K562 (cell line): ENCODE measurements at regions not wholly inside any gene's neighbourhood (a gene's known extent, or its start where the extent isn't known, plus 50 kb on each side); places are given as distances from the start of the nearest gene placed in this dataset.

Experiments used
- ATAC-seq: fragments of 200-7000 bp; cut with Tn5 transposase; 3 replicates; pipeline ENCODE4 v1.9.1; 2020; ENCODE audit warnings: moderate library complexity
- BruUV-seq: library from RNA; stranded (reverse); fragments of 400-500 nt; replicated peaks from 2 replicates; lab custom pipeline; 2021; lab: Mats Ljungman, UMichigan
- CTCF ChIA-PET: fragments of 300-600 bp; formaldehyde crosslinking; extraction: SDS; loops from one replicate; lab custom pipeline; 2021; ENCODE audit warnings: low intra/inter-chr PET ratio; lab: Yijun Ruan, JAX
- POLR2A ChIA-PET: fragments of 300-600, 350-650 bp; sonication (Branson Sonifier 250); formaldehyde crosslinking; extraction: SDS; loops from one replicate; lab custom pipeline; 2021; ENCODE audit warnings: antibody characterized with exemption, inconsistent platforms; lab: Yijun Ruan, JAX
- DNase-seq, 4 experiments: peaks; one replicate each; pipeline versions ENCODE4 v3.0.0 to v3.0.0-alpha.2; 2011 to 2018; ENCODE audit warnings: low spot score in 3 of 4, mixed read lengths in 3 of 4; ENCODE audit errors: extremely low read depth in 1 of 4
- FAIRE-seq: peaks from 2 replicates; lab custom pipeline; 2011; peaks lifted over from hg19 to GRCh38; lab: Jason Lieb, UNC
- H2AFZ ChIP-seq: 2 replicates; pipeline ENCODE4 v1.6.0; 2011; ENCODE audit warnings: low read depth, low read length, control low read depth, inconsistent platforms
- H3K27ac ChIP-seq: fragments of 200-600 bp; 3 replicates; pipeline ENCODE4 v1.8.0; 2011; ENCODE audit warnings: low read depth, mild to moderate bottlenecking, control low read depth, inconsistent platforms, low read length, moderate library complexity, mixed read lengths; ENCODE audit errors: extremely low read depth
- H3K27me3 ChIP-seq, 2 experiments: fragments of 300-600 bp in 1 of 2; 2 replicates in 1 of 2; 3 replicates in 1 of 2; pipeline versions ENCODE4 v1.6.0 to v1.8.0; 2011; ENCODE audit warnings: inconsistent platforms in 2 of 2, low read length in 2 of 2, mild to moderate bottlenecking in 1 of 2, mixed read lengths in 1 of 2, moderate library complexity in 1 of 2; ENCODE audit not compliant: control insufficient read depth in 2 of 2, insufficient read depth in 2 of 2
- H3K36me3 ChIP-seq: fragments of 300-600 bp; 3 replicates; pipeline ENCODE4 v1.8.0; 2011; ENCODE audit warnings: mild to moderate bottlenecking, low read length, inconsistent platforms; ENCODE audit not compliant: control insufficient read depth, insufficient read depth
- H3K4me1 ChIP-seq, 2 experiments: fragments of 200-600 bp in 1 of 2; replicated peaks in 1 of 2; 2 replicates in 1 of 2; 3 replicates in 1 of 2; pipeline versions ENCODE4 v1.5.1 to v1.8.0; 2011; ENCODE audit warnings: inconsistent platforms in 2 of 2, low read length in 2 of 2, mild to moderate bottlenecking in 1 of 2, mixed read lengths in 1 of 2, moderate library complexity in 1 of 2; ENCODE audit not compliant: control insufficient read depth in 2 of 2, insufficient read depth in 2 of 2
- H3K4me2 ChIP-seq: 2 replicates; pipeline ENCODE4 v1.6.1; 2011; ENCODE audit warnings: low read length, control low read depth, inconsistent platforms, mixed read lengths; ENCODE audit not compliant: insufficient read depth
- H3K4me3 ChIP-seq: fragments of 200-600 bp; sonication (generic), shearing (Covaris generic); 2 replicates; pipeline ENCODE4 v1.5.1; 2016; ENCODE audit warnings: control low read depth, inconsistent platforms
- H3K79me2 ChIP-seq: fragments of 200-600 bp; 3 replicates; pipeline ENCODE4 v1.8.0; 2011; ENCODE audit warnings: low read length, inconsistent platforms; ENCODE audit not compliant: control insufficient read depth, insufficient read depth
- H3K9ac ChIP-seq, 2 experiments: 2 replicates each; pipeline versions ENCODE4 v1.6.0 to v1.6.1; 2011; ENCODE audit warnings: low read depth in 2 of 2, low read length in 2 of 2, control low read depth in 1 of 2, inconsistent platforms in 1 of 2, mild to moderate bottlenecking in 1 of 2, mixed read lengths in 1 of 2; ENCODE audit not compliant: insufficient read depth in 1 of 2
- H3K9me1 ChIP-seq: one replicate; pipeline ENCODE4 v1.6.0; 2011; ENCODE audit warnings: inconsistent platforms, mild to moderate bottlenecking, low read length, moderate library complexity; ENCODE audit not compliant: control insufficient read depth, insufficient read depth
- H3K9me3 ChIP-seq: replicated peaks from 2 replicates; pipeline ENCODE4 v1.5.1; 2011; ENCODE audit warnings: low read depth, low read length, inconsistent platforms; ENCODE audit not compliant: control insufficient read depth, insufficient read depth
- H4K20me1 ChIP-seq: replicated peaks from 2 replicates; pipeline ENCODE4 v1.6.1; 2011; ENCODE audit warnings: low read length, inconsistent platforms, mixed read lengths; ENCODE audit not compliant: control insufficient read depth, insufficient read depth
- KAT8 ChIP-seq: fragments of 450-650 bp; IDR thresholded peaks from 2 replicates; pipeline ENCODE4 v1.6.1; 2016; ENCODE audit warnings: low read depth, mild to moderate bottlenecking
- KLF1 ChIP-seq: fragments of 450-650 bp; IDR thresholded peaks from 2 replicates; pipeline ENCODE4 v1.6.1; 2016; ENCODE audit warnings: missing genetic modification characterization, missing compliant biosample characterization
- MEF2A ChIP-seq: IDR thresholded peaks from 2 replicates; pipeline ENCODE4 v1.6.1; 2011; ENCODE audit warnings: low read depth, mild to moderate bottlenecking, low read length, moderate library complexity; ENCODE audit not compliant: control insufficient read depth
- POLR2A ChIP-seq: fragments of 450-650 bp; conservative IDR thresholded peaks from 2 replicates; pipeline ENCODE4 v1.6.1; 2016
- RUNX1 ChIP-seq: sonication (generic); IDR thresholded peaks from 2 replicates; pipeline ENCODE4 v1.6.1; 2016; ENCODE audit warnings: antibody characterized with exemption, low read depth
- SRSF7 ChIP-seq: fragments of 200-400 bp; formaldehyde crosslinking; optimal IDR thresholded peaks from 2 replicates; pipeline ENCODE3; 2017; ENCODE audit warnings: mild to moderate bottlenecking, low read depth, low read length
- TGIF2 ChIP-seq: sonication (generic); formaldehyde crosslinking; IDR thresholded peaks from 2 replicates; pipeline ENCODE4 v1.8.1; 2022; ENCODE audit warnings: mild to moderate bottlenecking, missing genetic modification reagents, moderate library complexity
- ZNF695 ChIP-seq: fragments of 450-650 bp; formaldehyde crosslinking; IDR thresholded peaks from 2 replicates; pipeline ENCODE4 v1.4.0; 2020; ENCODE audit warnings: mild to moderate bottlenecking, moderate library complexity
- WGBS: fragments of 100-300 bp; shearing (Covaris generic); methylation state at CpG from one replicate; pipeline ENCODE4 v1.1.6; 2016; ENCODE audit warnings: low coverage, mixed read lengths; ENCODE audit not compliant: insufficient coverage; ENCODE audit errors: missing lambda C conversion rate; 5-methylcytosine and 5-hydroxymethylcytosine counted together
- in situ Hi-C: fragments of 300-500 bp; cut with MboI; formaldehyde crosslinking; loops from 4 replicates; pipeline ENCODE4 v1.15.0; 2018; ENCODE audit warnings: inconsistent platforms, mixed read lengths
- intact Hi-C: fragments of 100-400 bp; cut with micrococcal nuclease; formaldehyde crosslinking; loops from 2 replicates; pipeline ENCODE4 v1.14.2; 2022
- TF ChIP-seq, protein P1 (sequence below): fragments of 450-650 bp; IDR thresholded peaks from 2 replicates; pipeline ENCODE4 v1.6.1; 2018; ENCODE audit warnings: mild to moderate bottlenecking, low read depth; ENCODE audit not compliant: partially characterized antibody
- TF ChIP-seq, protein P2 (sequence below), 2 experiments: fragments of 200-800 bp in 1 of 2; sonication (Bioruptor generic) in 1 of 2; sonication (generic) in 1 of 2; formaldehyde crosslinking in 1 of 2; IDR thresholded peaks in 1 of 2; conservative IDR thresholded peaks in 1 of 2; 2 replicates each; pipeline versions ENCODE4 v1.5.0 to v1.6.1; 2016 to 2020; ENCODE audit warnings: missing compliant biosample characterization in 1 of 2, missing genetic modification characterization in 1 of 2, missing genetic modification reagents in 1 of 2
- TF ChIP-seq, protein P3 (sequence below): sonication (generic); formaldehyde crosslinking; IDR thresholded peaks from 2 replicates; pipeline ENCODE4 v1.8.0; 2023; ENCODE audit warnings: mild to moderate bottlenecking, missing genetic modification reagents

DNA sequence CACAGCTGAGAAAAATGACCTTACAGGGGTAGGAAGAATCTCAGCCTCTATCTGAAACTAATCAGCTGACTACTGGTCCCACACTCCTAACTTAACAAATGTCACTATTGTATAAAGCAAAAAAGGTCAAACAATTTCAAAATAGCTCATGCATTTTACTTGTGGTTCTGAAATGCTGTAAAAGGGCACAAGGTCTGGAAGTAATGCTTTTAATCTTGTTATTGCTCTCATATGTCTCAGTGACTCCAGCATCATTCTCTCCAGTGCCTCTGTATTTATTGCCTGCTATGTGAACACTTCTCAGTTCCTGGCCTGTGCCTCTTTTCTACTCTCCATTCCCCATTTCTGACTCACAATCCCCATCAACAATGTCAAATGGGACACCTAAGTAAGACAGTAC is 937.7 kb downstream of the CDH11 start:
- Histone ChIP-seq H4K20me1 (no peaks in the 10 kb centered on the region), H3K27me3 (no peaks in the 10 kb centered on the region), H3K27ac (no peak overlapping the region), H3K4me3 (no peak overlapping the region), H3K9me1 (no peaks in the 10 kb centered on the region), H3K4me2 (no peak overlapping the region), H2AFZ (no peak overlapping the region), H3K79me2 (no peaks in the 10 kb centered on the region), H3K4me1 (no peaks in the 10 kb centered on the region), H3K36me3 (no peaks in the 10 kb centered on the region), H3K9me3 (no peaks in the 10 kb centered on the region), H3K9ac (no peak overlapping the region)
- TF ChIP-seq MEF2A (no peak), RUNX1 (no peak)
- CTCF ChIA-PET = no interaction called here
- ATAC-seq (no peak), FAIRE-seq (no peak), DNase-seq (no peak)
- BruUV-seq = no TSS peak
- intact Hi-C loops = no loop called here
- POLR2A ChIA-PET = no interaction called here
- in situ Hi-C loops = no loop called here

DNA sequence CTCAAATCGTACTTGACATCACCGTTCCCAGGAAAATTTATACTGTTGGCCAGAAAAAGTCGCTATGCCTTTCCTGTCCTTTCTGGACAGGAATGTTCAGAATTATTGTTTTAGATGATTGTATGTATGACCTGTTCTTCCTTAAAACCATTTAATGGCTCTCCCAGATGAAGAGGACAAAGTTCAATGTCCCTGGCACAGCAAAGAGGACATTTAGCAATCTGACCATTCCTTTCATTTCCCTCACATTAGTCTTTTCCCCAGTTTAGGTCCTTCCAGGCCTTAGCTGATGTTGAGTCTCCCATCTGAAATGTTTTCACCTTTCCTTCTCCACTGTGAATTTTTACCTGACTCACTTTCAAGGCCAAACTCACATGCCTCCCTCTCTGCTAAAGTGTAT is 938.9 kb downstream of the CDH11 start:
- Histone ChIP-seq H3K9me1 (no peaks in the 10 kb centered on the region), H3K27me3 (no peaks in the 10 kb centered on the region), H3K36me3 (no peaks in the 10 kb centered on the region), H4K20me1 (no peaks in the 10 kb centered on the region), H3K9me3 (no peaks in the 10 kb centered on the region), H3K79me2 (no peaks in the 10 kb centered on the region), H3K4me3 (no peak overlapping the region), H3K4me2 (no peak overlapping the region), H3K27ac (no peak overlapping the region), H3K9ac (no peak overlapping the region), H3K4me1 (no peaks in the 10 kb centered on the region), H2AFZ (no peak overlapping the region)
- no peak for ATAC-seq
- no TSS peak for BruUV-seq
- DNase-seq = no peak
- FAIRE-seq = no peak
- intact Hi-C loops (no loop called here), in situ Hi-C loops (no loop called here)
- CTCF ChIA-PET = no interaction called here
- 0% methylated on average over 3 of the region's 3 CpGs for WGBS
- POLR2A ChIA-PET = no interaction called here
- TF ChIP-seq, protein P1, sequence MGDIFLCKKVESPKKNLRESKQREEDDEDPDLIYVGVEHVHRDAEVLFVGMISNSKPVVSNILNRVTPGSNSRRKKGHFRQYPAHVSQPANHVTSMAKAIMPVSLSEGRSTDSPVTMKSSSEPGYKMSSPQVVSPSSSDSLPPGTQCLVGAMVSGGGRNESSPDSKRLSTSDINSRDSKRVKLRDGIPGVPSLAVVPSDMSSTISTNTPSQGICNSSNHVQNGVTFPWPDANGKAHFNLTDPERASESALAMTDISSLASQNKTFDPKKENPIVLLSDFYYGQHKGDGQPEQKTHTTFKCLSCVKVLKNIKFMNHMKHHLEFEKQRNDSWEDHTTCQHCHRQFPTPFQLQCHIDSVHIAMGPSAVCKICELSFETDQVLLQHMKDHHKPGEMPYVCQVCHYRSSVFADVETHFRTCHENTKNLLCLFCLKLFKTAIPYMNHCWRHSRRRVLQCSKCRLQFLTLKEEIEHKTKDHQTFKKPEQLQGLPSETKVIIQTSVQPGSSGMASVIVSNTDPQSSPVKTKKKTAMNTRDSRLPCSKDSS = no peak
- TF ChIP-seq SRSF7 = no peak
- TF ChIP-seq, protein P2, sequence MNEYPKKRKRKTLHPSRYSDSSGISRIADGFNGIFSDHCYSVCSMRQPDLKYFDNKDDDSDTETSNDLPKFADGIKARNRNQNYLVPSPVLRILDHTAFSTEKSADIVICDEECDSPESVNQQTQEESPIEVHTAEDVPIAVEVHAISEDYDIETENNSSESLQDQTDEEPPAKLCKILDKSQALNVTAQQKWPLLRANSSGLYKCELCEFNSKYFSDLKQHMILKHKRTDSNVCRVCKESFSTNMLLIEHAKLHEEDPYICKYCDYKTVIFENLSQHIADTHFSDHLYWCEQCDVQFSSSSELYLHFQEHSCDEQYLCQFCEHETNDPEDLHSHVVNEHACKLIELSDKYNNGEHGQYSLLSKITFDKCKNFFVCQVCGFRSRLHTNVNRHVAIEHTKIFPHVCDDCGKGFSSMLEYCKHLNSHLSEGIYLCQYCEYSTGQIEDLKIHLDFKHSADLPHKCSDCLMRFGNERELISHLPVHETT (CRISPR knock-in tag; conservative IDR thresholded peaks at IDR 0.05 in 1 of 2, IDR thresholded peaks at IDR 0.05 in 1 of 2) = no peak
- TF ChIP-seq KAT8 = no peak
- TF ChIP-seq, protein P3, sequence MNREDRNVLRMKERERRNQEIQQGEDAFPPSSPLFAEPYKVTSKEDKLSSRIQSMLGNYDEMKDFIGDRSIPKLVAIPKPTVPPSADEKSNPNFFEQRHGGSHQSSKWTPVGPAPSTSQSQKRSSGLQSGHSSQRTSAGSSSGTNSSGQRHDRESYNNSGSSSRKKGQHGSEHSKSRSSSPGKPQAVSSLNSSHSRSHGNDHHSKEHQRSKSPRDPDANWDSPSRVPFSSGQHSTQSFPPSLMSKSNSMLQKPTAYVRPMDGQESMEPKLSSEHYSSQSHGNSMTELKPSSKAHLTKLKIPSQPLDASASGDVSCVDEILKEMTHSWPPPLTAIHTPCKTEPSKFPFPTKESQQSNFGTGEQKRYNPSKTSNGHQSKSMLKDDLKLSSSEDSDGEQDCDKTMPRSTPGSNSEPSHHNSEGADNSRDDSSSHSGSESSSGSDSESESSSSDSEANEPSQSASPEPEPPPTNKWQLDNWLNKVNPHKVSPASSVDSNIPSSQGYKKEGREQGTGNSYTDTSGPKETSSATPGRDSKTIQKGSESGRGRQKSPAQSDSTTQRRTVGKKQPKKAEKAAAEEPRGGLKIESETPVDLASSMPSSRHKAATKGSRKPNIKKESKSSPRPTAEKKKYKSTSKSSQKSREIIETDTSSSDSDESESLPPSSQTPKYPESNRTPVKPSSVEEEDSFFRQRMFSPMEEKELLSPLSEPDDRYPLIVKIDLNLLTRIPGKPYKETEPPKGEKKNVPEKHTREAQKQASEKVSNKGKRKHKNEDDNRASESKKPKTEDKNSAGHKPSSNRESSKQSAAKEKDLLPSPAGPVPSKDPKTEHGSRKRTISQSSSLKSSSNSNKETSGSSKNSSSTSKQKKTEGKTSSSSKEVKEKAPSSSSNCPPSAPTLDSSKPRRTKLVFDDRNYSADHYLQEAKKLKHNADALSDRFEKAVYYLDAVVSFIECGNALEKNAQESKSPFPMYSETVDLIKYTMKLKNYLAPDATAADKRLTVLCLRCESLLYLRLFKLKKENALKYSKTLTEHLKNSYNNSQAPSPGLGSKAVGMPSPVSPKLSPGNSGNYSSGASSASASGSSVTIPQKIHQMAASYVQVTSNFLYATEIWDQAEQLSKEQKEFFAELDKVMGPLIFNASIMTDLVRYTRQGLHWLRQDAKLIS (CRISPR knock-in tag) = no peak
- no peak for TF ChIP-seq POLR2A
- TF ChIP-seq ZNF695 (CRISPR knock-in tag) = no peak
- no peak for TF ChIP-seq TGIF2
- TF ChIP-seq KLF1 (tag) = no peak
